Left ventricle myocardium inferior (tissue), 1 donor: ENCODE measurements at regions not wholly inside any gene's neighbourhood (a gene's known extent, or its start where the extent isn't known, plus 50 kb on each side); places are given as distances from the start of the nearest gene placed in this dataset.
"Not testable (repeated sequence)": the region's sequence is repeated elsewhere in the genome, so short reads cannot be mapped to it uniquely, and the experiment has no call there.

ENCODE experiments used
- DNase-seq: peaks from one replicate; pipeline ENCODE4 v3.0.0-alpha.2; 2020
- H3K27ac ChIP-seq: fragments of 200-600 bp; replicated peaks from 2 replicates; pipeline ENCODE4 v1.8.0; 2021
- H3K27me3 ChIP-seq: fragments of 200-600 bp; 2 replicates; pipeline ENCODE4 v1.8.0; 2021; ENCODE audit warnings: low read depth
- H3K36me3 ChIP-seq: fragments of 200-600 bp; 2 replicates; pipeline ENCODE4 v1.8.0; 2021
- H3K4me1 ChIP-seq: fragments of 200-600 bp; 2 replicates; pipeline ENCODE4 v1.8.0; 2021
- H3K4me3 ChIP-seq: fragments of 200-600 bp; 2 replicates; pipeline ENCODE4 v1.8.0; 2021; ENCODE audit warnings: mild to moderate bottlenecking, moderate library complexity
- H3K9me3 ChIP-seq: fragments of 200-600 bp; replicated peaks from 2 replicates; pipeline ENCODE4 v1.8.0; 2021
- intact Hi-C: fragments of 100-400 bp; cut with micrococcal nuclease; formaldehyde crosslinking; loops from one replicate; pipeline ENCODE4 v1.11.0; 2022
- TF ChIP-seq, protein P1 (sequence below): fragments of 200-600 bp; IDR thresholded peaks from 2 replicates; pipeline ENCODE4 v1.8.0; 2021; ENCODE audit warnings: antibody characterized with exemption, mild to moderate bottlenecking, borderline replicate concordance
- donor health status: DM: no; HTN: yes; CAD: no; lungs with severe emphysema.

DNA sequence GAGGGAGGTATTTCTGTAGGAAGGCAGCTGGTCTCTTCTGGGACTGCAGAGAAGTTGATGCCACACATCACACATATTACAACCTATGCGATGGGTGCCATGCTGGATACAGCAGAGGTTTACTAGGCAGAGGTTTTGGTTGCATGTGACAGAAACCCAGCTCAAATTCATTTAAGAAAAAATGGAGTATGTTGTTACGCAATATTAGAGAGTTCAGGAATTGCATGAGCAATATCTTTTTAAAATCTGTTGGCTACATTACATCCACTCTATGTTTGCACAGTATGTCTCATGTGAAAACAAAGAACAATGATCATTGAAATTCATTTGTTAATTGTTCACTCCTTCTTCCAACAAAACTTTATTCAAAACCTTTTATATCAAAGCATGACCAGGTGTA is 425.2 kb downstream of the RWDD3 start:
- H3K27me3 ChIP-seq: no peaks in the 10 kb centered on the region
- peaks cover 25% of the 10 kb centered on the region for H3K9me3 ChIP-seq
- intact Hi-C loops: no loop called here
- H3K27ac ChIP-seq: no peak overlapping the region
- no peaks in the 10 kb centered on the region for H3K4me1 ChIP-seq
- DNase-seq: no peak
- no peaks in the 10 kb centered on the region for H3K36me3 ChIP-seq
- TF ChIP-seq, protein P1, sequence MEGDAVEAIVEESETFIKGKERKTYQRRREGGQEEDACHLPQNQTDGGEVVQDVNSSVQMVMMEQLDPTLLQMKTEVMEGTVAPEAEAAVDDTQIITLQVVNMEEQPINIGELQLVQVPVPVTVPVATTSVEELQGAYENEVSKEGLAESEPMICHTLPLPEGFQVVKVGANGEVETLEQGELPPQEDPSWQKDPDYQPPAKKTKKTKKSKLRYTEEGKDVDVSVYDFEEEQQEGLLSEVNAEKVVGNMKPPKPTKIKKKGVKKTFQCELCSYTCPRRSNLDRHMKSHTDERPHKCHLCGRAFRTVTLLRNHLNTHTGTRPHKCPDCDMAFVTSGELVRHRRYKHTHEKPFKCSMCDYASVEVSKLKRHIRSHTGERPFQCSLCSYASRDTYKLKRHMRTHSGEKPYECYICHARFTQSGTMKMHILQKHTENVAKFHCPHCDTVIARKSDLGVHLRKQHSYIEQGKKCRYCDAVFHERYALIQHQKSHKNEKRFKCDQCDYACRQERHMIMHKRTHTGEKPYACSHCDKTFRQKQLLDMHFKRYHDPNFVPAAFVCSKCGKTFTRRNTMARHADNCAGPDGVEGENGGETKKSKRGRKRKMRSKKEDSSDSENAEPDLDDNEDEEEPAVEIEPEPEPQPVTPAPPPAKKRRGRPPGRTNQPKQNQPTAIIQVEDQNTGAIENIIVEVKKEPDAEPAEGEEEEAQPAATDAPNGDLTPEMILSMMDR: no peak
- H3K4me3 ChIP-seq: no peak overlapping the region

DNA sequence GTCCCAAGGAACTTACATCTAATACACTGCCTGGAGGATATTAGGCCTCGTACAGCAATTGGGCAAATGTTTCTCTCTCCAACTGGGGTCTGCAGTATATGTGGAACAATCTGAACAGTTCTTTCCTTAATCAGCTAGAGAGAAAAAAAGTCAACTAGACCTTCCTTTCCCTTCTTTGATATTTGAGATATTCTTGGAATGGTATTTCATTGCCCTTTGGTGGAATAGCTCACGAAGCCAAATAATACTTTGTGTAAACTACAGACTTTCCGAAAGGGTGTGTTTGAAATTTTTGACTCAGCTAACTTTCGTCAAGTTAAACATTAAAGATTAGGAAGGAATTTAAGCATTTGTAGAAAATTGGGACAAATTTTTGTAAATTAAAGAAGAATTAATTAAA is 425.6 kb downstream of the RWDD3 start:
- TF ChIP-seq, protein P1: no peak
- intact Hi-C loops: no loop called here
- Histone ChIP-seq H3K36me3 (no peaks in the 10 kb centered on the region), H3K9me3 (peaks cover 25% of the 10 kb centered on the region), H3K27ac (no peak overlapping the region), H3K4me3 (no peak overlapping the region), H3K27me3 (no peaks in the 10 kb centered on the region), H3K4me1 (no peaks in the 10 kb centered on the region)
- DNase-seq: no peak

DNA sequence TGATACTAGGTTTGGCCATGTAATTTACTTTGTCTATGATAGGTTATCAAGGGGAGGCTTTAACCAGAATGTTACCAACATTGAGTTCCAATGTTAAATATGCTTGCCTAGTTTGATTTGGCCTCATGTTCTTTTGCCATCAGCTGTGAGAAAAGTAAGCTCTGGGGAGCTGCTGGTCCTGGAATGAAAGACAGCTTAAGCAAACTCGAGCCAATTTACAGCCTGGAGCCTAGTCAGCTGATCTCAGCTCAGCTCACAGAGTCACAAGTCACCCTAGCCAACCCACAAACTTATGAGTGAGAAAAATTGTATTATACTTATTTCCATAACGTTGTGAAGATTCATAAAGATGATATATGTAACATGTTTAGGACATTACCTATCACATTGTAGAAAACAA is 426.7 kb downstream of the RWDD3 start:
- Histone ChIP-seq H3K4me3 (no peak overlapping the region), H3K27me3 (no peaks in the 10 kb centered on the region), H3K27ac (no peak overlapping the region), H3K36me3 (no peaks in the 10 kb centered on the region), H3K4me1 (no peaks in the 10 kb centered on the region), H3K9me3 (peaks cover 25% of the 10 kb centered on the region)
- TF ChIP-seq, protein P1: no peak
- DNase-seq: no peak
- intact Hi-C loops: no loop called here

DNA sequence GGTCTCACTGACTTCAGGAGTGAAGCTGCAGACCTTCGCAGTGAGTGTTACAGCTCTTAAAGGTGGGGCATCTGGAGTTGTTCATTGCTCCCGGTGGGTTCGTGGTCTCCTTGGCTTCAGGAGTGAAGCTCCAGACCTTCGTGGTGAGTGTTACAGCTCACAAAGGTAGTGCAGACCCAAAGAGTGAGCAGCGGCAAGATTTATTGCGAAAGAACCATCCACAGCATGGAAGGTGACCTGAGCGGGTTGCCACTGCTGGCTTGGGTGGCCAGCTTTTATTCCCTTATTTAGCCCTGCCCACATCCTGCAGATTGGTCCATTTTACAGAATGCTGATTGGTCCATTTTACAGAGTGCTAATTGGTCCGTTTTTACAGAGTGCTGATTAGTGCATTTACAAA is 429.5 kb downstream of the RWDD3 start:
- H3K27me3 ChIP-seq, H3K4me1 ChIP-seq, H3K4me3 ChIP-seq, intact Hi-C loops, H3K36me3 ChIP-seq, H3K27ac ChIP-seq, DNase-seq: not testable (repeated sequence)
- H3K9me3 ChIP-seq: peaks cover 25% of the 10 kb centered on the region

DNA sequence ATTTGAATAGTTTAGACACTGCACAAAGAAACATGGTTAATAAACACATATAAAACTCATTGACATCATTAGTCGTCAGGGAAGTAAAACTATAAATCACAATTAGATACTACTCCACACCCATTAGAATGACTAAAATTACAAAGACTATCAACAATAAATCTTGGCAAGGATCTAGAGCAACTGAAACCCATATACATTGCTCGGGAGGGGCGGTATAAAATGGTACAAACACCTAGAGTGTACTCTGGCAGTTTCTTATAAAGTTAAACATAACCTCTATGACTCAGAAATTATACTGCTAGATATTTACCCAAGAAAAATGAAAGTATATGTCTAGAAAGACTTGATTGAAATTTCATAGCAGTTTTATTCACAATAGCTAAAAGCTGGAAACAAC is 434.2 kb downstream of the RWDD3 start:
- intact Hi-C loops: no loop called here

DNA sequence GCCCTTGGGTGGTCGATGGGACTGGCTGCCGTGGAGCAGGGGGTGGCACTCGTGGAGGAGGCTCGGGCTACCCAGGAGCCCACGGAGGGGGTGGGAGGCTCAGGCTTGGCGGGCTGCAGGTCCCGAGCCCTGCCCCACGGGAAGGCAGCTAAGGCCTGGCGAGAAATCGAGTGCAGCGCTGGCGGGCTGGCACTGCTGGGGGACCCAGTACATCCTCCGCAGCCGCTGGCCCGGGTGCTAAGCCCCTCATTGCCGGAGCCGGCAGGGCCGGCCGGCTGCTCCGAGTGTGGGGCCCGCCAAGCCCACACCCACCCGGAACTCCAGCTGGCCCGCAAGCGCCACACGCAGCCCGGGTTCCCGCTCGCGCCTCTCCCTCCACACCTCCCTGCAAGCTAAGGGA is 435.6 kb downstream of the RWDD3 start:
- H3K36me3 ChIP-seq, H3K9me3 ChIP-seq, H3K4me3 ChIP-seq, DNase-seq, H3K27me3 ChIP-seq, intact Hi-C loops, H3K27ac ChIP-seq, H3K4me1 ChIP-seq: not testable (repeated sequence)

More for the DNA sequence above, 434.2 kb downstream of the RWDD3 start:
- H3K4me3 ChIP-seq: no peak overlapping the region
- H3K9me3 ChIP-seq: peaks cover 8% of the 10 kb centered on the region
- H3K27me3 ChIP-seq: no peaks in the 10 kb centered on the region
- H3K27ac ChIP-seq: no peak overlapping the region
- no peaks in the 10 kb centered on the region for H3K4me1 ChIP-seq
- DNase-seq: no peak
- TF ChIP-seq, protein P1: no peak
- H3K36me3 ChIP-seq: no peaks in the 10 kb centered on the region

DNA sequence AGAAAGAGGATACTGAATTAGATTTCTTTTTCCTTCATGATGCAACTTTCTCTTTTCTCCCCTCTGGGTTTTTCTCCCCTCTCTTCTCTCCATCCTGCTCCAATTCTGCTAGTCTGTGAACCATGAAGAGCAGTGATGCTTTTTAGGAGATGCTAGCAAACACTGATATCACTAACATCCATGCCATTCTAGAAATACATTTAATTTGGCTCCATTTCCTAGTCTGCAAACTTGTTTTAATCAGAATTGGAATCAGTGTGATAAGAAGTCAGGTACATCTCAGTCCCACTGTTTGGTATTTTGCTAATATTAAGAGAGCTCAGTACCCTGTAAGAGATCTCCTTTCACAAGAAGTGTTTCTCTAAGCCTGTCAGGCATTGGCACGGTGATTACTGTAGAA is 437.1 kb downstream of the RWDD3 start:
- H3K4me1 ChIP-seq: no peaks in the 10 kb centered on the region
- TF ChIP-seq, protein P1: no peak
- DNase-seq: no peak
- no peaks in the 10 kb centered on the region for H3K36me3 ChIP-seq
- H3K27ac ChIP-seq: no peak overlapping the region
- no peaks in the 10 kb centered on the region for H3K9me3 ChIP-seq
- H3K27me3 ChIP-seq: no peaks in the 10 kb centered on the region
- intact Hi-C loops: no loop called here
- no peak overlapping the region for H3K4me3 ChIP-seq
